ENCODE measurements at regions not wholly inside any gene's neighbourhood (a gene's known extent, or its start where the extent isn't known, plus 50 kb on each side); places are given as distances from the start of the nearest gene placed in this dataset.

- TF ChIP-seq ATF3 (IDR thresholded peaks at IDR 0.05; ENCODE audit: insufficient read depth, low read depth, low read length) (no peak), KDM5A (IDR thresholded peaks at IDR 0.05; ENCODE audit: low read length) (no peak), RBBP5 (IDR thresholded peaks at IDR 0.05; ENCODE audit: borderline replicate concordance, low read depth, low read length) (no peak), BCL11A (IDR thresholded peaks at IDR 0.05; ENCODE audit: low read depth in 2 of 2, low read length in 2 of 2) (no peak), PHF8 (conservative IDR thresholded peaks at IDR 0.05; ENCODE audit: low read depth, low read length) (no peak), SP2 (IDR thresholded peaks at IDR 0.05; ENCODE audit: low read length) (no peak), HDAC6 (IDR thresholded peaks at IDR 0.05; ENCODE audit: low read depth, low read length) (no peak), E2F6 (IDR thresholded peaks at IDR 0.05) (no peak), MAFK (IDR thresholded peaks at IDR 0.05; ENCODE audit: low read depth, low read length) (no peak), SIRT6 (IDR thresholded peaks at IDR 0.05; ENCODE audit: low read length) (no peak), NRF1 (IDR thresholded peaks at IDR 0.05; ENCODE audit: low read depth, low read length) (no peak)
Measured at GRCh38 chr17:77434136-77435114, 293.7 kb downstream of the SEC14L1 start (continued).
